GM12873 (cell line): ENCODE measurements at regions not wholly inside any gene's neighbourhood (a gene's known extent, or its start where the extent isn't known, plus 50 kb on each side); places are given as distances from the start of the nearest gene placed in this dataset.

ENCODE experiments used
- CTCF ChIP-seq: IDR thresholded peaks from 2 replicates; pipeline ENCODE4 v1.5.1; 2012; ENCODE audit warnings: low read depth, mild to moderate bottlenecking, moderate library complexity, low read length, control low read depth; ENCODE audit not compliant: insufficient read depth; ENCODE audit errors: missing control alignments

GRCh38 chr12:124386661-124387527, 92.0 kb downstream of the RFLNA start:
- TF ChIP-seq CTCF = no peak

DNA sequence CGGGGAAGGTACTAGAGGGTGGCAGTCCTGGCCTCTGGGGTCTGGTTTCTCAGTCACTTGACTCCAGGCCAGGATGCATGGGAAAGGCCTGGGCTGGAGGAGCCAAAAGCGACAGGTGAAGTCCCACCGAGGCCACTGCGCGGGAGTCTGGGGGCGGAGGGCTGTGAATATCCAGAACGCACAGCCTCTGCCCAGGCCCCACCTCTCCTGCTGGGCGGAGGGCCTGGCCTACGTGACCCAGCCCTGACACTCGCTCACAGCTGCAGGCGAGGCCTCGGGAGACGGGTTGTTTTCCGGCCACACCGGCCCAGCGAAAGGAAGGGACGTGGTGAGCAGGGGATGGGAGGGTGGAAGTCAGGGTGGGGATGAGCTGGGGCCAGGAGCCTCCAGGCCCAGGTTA, 91.2 kb downstream of the RFLNA start:
- TF ChIP-seq CTCF = no peak

DNA sequence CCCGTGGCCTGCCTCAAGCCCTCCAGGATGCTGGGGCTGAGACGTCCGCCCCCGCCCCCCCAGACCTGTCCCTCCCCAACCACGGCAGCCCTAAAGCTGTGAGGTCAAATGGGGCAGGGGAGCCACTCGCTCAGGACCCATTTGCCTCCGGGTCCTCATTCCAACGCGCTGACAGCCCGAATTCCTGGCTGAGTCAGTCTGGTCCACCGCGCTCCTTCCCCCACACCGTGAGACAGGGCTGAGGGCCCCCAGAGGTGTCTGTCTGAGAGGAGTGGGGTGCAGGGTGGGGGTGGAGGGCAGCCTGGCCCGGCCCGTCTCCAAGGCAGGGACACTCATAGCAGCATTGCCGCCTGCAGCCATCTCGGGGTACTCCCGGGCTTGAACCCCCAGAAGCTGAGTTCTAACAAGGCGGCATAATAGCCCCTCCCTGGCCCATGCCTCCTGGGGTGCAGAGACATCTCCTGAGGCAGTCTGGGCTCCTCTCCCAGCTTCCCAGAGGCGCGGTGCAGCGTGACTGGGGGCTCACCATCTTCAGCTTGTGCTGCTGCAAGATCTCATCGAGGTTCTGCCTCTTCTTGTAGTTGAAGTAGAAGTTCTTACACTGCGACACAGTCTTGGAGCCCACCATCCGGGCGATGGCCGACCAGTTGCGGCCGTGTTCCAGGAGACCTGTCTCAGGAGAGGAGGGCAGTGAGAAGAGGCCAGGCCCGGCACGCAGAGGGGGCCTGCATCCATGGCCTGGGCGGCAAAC, 90.5 kb downstream of the RFLNA start:
- no peak for TF ChIP-seq CTCF

DNA sequence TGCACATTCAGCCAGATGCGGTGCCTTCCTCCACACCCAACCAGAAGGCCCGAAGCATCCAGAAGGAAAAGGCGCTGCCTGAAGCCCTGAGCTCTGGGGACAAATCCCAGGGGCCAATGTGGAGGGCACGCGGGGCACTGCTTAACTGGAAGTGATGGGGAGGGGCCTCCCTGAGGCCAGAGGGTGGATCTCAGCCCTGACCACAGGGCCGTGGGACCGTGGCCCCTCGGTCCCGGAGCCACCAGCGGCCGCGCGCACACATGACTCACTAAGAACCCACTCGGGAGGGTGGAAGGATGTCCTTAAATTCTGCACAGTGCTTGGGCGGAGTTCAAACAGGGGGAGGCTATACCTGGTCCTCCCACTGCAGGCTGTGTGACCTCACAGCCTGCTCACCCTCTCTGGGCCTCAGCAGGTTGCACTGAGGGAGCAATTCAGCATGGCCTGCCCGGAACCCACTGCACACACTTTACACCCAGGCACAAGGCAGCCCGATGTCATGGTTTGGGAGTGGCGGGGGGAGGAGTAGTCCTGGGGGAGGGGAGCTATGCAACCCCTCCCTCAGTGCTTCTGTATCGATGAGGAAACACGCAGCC, 89.5 kb downstream of the RFLNA start:
- TF ChIP-seq CTCF = no peak

DNA sequence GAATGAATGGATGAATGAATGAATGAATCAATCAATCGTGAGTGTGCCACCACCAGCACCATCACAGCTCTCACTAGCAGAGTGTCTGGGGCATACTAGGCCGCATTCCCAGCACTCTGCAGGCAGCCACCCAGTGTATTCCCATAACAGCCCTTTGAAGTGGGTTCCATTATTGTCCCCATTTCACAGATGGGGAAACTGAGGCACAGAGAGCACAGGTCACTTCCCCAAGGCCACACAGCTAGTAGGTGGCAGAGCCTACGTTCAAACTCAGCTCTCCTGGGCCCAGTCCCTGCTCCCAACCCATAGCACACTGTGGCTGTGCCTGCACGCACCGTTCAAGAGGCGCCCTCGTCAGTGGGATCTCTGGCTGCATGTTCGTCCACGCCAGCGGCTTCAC, 88.1 kb downstream of the RFLNA start:
- TF ChIP-seq CTCF = no peak

DNA sequence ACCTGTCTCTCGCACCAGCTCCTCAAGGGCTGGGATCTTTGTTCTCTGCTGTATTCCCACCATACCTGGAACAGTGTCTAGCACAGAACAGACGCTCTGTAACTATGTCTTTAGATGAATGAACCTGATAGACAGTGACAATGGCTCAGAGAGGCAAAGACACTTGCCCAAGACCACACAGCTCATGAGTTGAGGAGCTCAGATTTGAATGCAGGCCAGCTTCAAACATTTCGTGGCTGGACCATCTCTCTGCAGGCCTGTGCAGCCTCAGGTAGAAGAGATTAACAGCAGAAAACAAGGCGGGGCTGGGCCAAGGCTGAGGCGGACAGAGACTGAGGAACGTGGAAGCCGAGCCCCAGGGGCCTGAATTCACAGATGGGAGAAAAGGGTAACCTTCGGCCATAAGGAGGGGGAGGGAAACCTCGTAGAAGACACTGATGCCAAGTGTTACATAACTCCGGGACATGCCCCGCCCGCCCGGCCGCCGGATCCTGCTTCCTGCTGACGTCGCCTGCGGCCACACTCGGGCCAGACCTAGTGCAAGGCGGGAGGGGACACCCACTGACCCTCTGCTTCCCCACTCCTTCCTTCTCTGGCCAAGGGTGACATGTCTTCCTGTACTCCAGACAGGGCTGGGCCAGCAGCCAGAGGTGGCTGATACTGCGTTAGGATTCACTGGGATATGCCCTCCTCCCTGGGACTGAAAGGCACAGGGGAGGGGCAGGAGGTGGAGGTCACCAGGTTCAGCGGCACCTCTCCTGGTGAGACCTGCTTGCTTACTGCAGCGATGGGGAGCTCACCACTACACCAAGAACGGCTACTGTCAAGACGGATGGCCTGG, 86.8 kb downstream of the RFLNA start:
- TF ChIP-seq CTCF = no peak
